Urinary bladder (tissue), 3 donors: ENCODE measurements at regions not wholly inside any gene's neighbourhood (a gene's known extent, or its start where the extent isn't known, plus 50 kb on each side); places are given as distances from the start of the nearest gene placed in this dataset.
"Not testable (repeated sequence)": the region's sequence is repeated elsewhere in the genome, so short reads cannot be mapped to it uniquely, and the experiment has no call there.

Source experiments
- DNase-seq: peaks from one replicate; pipeline ENCODE4 v3.0.0-alpha.2; 2015; ENCODE audit errors: extremely low spot score
- H3K27ac ChIP-seq: one replicate; pipeline ENCODE4 v1.5.1; 2013; ENCODE audit warnings: low read depth, mild to moderate bottlenecking, moderate library complexity
- H3K36me3 ChIP-seq: one replicate; pipeline ENCODE4 v1.6.1; 2013; ENCODE audit warnings: mild to moderate bottlenecking, moderate library complexity; ENCODE audit not compliant: insufficient read depth
- H3K4me1 ChIP-seq: one replicate; pipeline ENCODE4 v1.6.1; 2013; ENCODE audit warnings: mild to moderate bottlenecking, moderate library complexity; ENCODE audit not compliant: insufficient read depth
- H3K4me3 ChIP-seq: one replicate; pipeline ENCODE4 v1.5.1; 2013; ENCODE audit warnings: low read depth, low read length
- WGBS: extraction: QIAGEN DNeasy Blood & Tissue Kit; methylation state at CpG from one replicate; pipeline ENCODE4 v1.1.7; 2013; 5-methylcytosine and 5-hydroxymethylcytosine counted together
- donor health status: healthy with polysubstance abuse.
- donor health status: healthy.

DNA sequence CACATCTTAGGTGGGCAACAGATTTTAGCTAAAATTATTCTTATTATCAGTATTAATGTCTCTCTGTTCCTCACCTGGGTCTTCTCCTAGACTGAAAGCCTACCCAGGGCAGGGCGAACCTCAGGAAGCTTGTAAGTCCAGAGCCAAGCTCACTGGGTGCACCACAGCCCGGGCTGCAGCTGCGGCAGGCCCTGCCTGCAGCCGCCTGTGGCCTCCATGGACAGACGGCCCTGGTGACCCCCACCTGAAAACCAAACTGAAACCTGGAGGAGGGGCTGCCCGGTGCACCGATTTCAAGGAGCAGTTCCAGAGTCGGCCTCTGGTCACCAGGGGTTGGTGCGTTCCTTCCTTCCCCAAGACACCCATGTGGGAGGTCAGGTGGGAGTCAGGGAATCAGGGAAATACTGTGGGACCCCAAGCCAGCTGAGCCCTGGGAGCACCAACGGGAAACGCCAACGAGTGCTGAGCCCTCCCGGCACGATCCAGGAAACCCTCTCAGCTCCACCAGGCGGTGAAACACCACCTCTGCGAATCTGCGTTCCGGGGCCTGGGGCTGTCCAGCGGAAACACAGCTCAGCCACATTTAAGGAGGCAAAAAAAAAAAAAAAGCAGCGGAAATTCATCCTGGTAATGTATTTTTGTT is 68.6 kb upstream of the PPP1R26 start:
- DNase-seq, result no peak
- no peaks in the 10 kb centered on the region for H3K36me3 ChIP-seq
- no peaks in the 10 kb centered on the region for H3K4me1 ChIP-seq
- H3K27ac ChIP-seq, result no peak overlapping the region
- 85% methylated on average over 20 of the region's 20 CpGs for WGBS
- no peak overlapping the region for H3K4me3 ChIP-seq

DNA sequence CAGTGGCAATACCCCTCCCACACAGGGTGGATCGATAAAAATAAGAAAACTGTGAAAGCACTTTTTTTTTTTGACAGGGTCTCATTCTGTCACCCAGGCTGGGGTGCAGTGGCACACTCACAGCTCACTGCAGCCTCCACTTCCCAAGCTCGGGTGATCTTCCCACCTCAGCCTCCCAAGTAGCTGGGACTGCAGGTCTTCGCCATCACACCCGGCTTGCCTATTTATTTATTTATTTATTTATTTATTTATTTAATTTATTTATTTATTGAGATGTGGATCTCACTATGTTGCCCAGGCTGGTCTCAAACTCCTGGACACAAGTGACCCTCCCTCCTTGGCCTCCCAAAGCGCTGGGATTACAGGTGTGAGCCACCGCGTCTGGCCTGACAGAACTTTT is 68.0 kb upstream of the PPP1R26 start:
- not testable (repeated sequence) for H3K4me1 ChIP-seq, H3K36me3 ChIP-seq, H3K27ac ChIP-seq, DNase-seq, H3K4me3 ChIP-seq
- WGBS, result 94% methylated on average over 7 of the region's 7 CpGs

GRCh38 chr9:135412315-135413085 is 67.1 kb upstream of the PPP1R26 start:
- DNase-seq, H3K27ac ChIP-seq, H3K36me3 ChIP-seq, H3K4me3 ChIP-seq, H3K4me1 ChIP-seq: not testable (repeated sequence)
- WGBS, result 11% methylated on average over 43 of the region's 43 CpGs

- no peak overlapping the region for H3K4me3 ChIP-seq
- 77% methylated on average over 12 of the region's 12 CpGs for WGBS
- H3K36me3 ChIP-seq, result no peaks in the 10 kb centered on the region
- no peak overlapping the region for H3K27ac ChIP-seq
- DNase-seq, result no peak
- H3K4me1 ChIP-seq, result no peaks in the 10 kb centered on the region
Measured at GRCh38 chr9:135413086-135413375, 66.6 kb upstream of the PPP1R26 start.

- H3K27ac ChIP-seq, result no peak overlapping the region
- no peaks in the 10 kb centered on the region for H3K4me1 ChIP-seq
- no peak for DNase-seq
- no peaks in the 10 kb centered on the region for H3K36me3 ChIP-seq
- WGBS, result 91% methylated on average over 18 of the region's 18 CpGs
- H3K4me3 ChIP-seq, result no peak overlapping the region
Measured at GRCh38 chr9:135413461-135413860, 66.1 kb upstream of the PPP1R26 start.

GRCh38 chr9:135414293-135414692 is 65.3 kb upstream of the PPP1R26 start:
- H3K4me3 ChIP-seq, result no peak overlapping the region
- H3K4me1 ChIP-seq, result no peaks in the 10 kb centered on the region
- H3K27ac ChIP-seq, result no peak overlapping the region
- H3K36me3 ChIP-seq, result no peaks in the 10 kb centered on the region
- DNase-seq, result no peak
- 77% methylated on average over 13 of the region's 13 CpGs for WGBS

GRCh38 chr9:135415586-135415985 is 64.0 kb upstream of the PPP1R26 start:
- WGBS, result 80% methylated on average over 10 of the region's 10 CpGs
- H3K4me3 ChIP-seq, result no peak overlapping the region
- H3K4me1 ChIP-seq, result no peaks in the 10 kb centered on the region
- no peak overlapping the region for H3K27ac ChIP-seq
- H3K36me3 ChIP-seq, result no peaks in the 10 kb centered on the region
- DNase-seq, result no peak

GRCh38 chr9:135416664-135417290 is 62.8 kb upstream of the PPP1R26 start:
- WGBS, result 43% methylated on average over 10 of the region's 10 CpGs

GRCh38 chr9:135418161-135418560 is 61.4 kb upstream of the PPP1R26 start:
- DNase-seq, result no peak
- no peak overlapping the region for H3K4me3 ChIP-seq
- WGBS, result 77% methylated on average over 8 of the region's 8 CpGs
- no peaks in the 10 kb centered on the region for H3K36me3 ChIP-seq
- no peaks in the 10 kb centered on the region for H3K4me1 ChIP-seq
- no peak overlapping the region for H3K27ac ChIP-seq

More at GRCh38 chr9:135416664-135417290, 62.8 kb upstream of the PPP1R26 start:
- Histone ChIP-seq H3K36me3 (no peaks in the 10 kb centered on the region), H3K4me1 (no peaks in the 10 kb centered on the region), H3K27ac (no peak overlapping the region), H3K4me3 (no peak overlapping the region)
- no peak for DNase-seq

- no peak overlapping the region for H3K27ac ChIP-seq
- H3K36me3 ChIP-seq, result no peaks in the 10 kb centered on the region
- WGBS, result 46% methylated on average over 3 of the region's 3 CpGs
- H3K4me1 ChIP-seq, result no peaks in the 10 kb centered on the region
- no peak overlapping the region for H3K4me3 ChIP-seq
- no peak for DNase-seq
Measured at GRCh38 chr9:135419106-135419505, 60.5 kb upstream of the PPP1R26 start.

GRCh38 chr9:135422341-135422944 is 57.1 kb upstream of the PPP1R26 start:
- Histone ChIP-seq H3K4me1 (no peaks in the 10 kb centered on the region), H3K4me3 (no peak overlapping the region), H3K27ac (no peak overlapping the region), H3K36me3 (no peaks in the 10 kb centered on the region)
- WGBS, result 80% methylated on average over 15 of the region's 15 CpGs
- DNase-seq, result no peak

DNA sequence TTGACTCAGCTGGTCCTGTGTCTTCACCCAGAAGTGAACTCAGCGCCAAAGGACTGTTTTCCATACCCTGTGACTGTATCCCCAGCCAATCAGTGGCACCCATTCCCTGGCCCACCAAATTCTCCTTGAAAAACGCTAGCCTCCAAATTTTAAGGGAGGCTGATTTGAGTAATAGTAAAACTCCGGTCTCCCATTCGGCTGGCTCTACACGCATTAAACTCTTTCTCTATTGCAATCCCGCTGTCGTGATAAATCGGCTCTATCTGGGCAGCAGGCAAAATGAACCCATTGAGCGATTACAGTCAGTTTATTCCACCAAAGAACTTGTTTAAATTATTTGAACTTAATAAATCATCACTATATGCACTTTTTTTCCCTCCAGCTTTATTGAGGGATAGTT is 55.9 kb upstream of the PPP1R26 start:
- WGBS, result 96% methylated on average over 9 of the region's 9 CpGs
- Histone ChIP-seq H3K4me1 (no peaks in the 10 kb centered on the region), H3K4me3 (no peak overlapping the region), H3K36me3 (no peaks in the 10 kb centered on the region), H3K27ac (no peak overlapping the region)
- DNase-seq, result no peak
